A549 (cell line): ENCODE measurements at regions not wholly inside any gene's neighbourhood (a gene's known extent, or its start where the extent isn't known, plus 50 kb on each side); places are given as distances from the start of the nearest gene placed in this dataset.

ENCODE experiments used
- ATAC-seq, 2 experiments: fragments of 200-7000 bp in 1 of 2; fragments of >200 bp in 1 of 2; cut with Nextera tagmentation in 1 of 2; cut with Tn5 transposase in 1 of 2; 3 replicates each; pipeline versions ENCODE4 v1.8.0 to v1.9.1; 2018 to 2020; ENCODE audit warnings: mild to moderate bottlenecking in 1 of 2, moderate library complexity in 1 of 2
- CTCF ChIA-PET: fragments of 300-600 bp; sonication (Branson Sonifier 250); formaldehyde crosslinking; extraction: SDS; loops from one replicate; lab custom pipeline; 2021; ENCODE audit warnings: antibody characterized with exemption, inconsistent platforms; lab: Yijun Ruan, JAX
- POLR2A ChIA-PET: fragments of 350-600 bp; formaldehyde crosslinking; extraction: SDS; loops from one replicate; lab custom pipeline; 2021; ENCODE audit warnings: antibody characterized with exemption, inconsistent platforms; lab: Yijun Ruan, JAX
- DNase-seq, 2 experiments: peaks; one replicate each; pipeline versions ENCODE4 v3.0.0 to v3.0.0-alpha.2; 2011 to 2016; ENCODE audit warnings: low read depth in 1 of 2, low spot score in 1 of 2
- FAIRE-seq: peaks from 2 replicates; lab custom pipeline; 2011; peaks lifted over from hg19 to GRCh38; lab: Jason Lieb, UNC
- H3K27ac ChIP-seq, 2 experiments: fragments of >200 bp; sonication (Bioruptor Twin); formaldehyde crosslinking; 3 replicates each; pipeline ENCODE4 v1.5.1; 2016 to 2017
- H3K4me1 ChIP-seq: fragments of >200 bp; sonication (Bioruptor Twin); formaldehyde crosslinking; 3 replicates; pipeline ENCODE4 v1.6.1; 2016
- H3K4me2 ChIP-seq: fragments of >200 bp; sonication (Bioruptor Twin); formaldehyde crosslinking; 3 replicates; pipeline ENCODE4 v1.6.1; 2016
- H3K4me3 ChIP-seq: fragments of >200 bp; sonication (Bioruptor Twin); formaldehyde crosslinking; 3 replicates; pipeline ENCODE4 v1.5.1; 2016
- H3K9me3 ChIP-seq: fragments of >200 bp; sonication (Bioruptor Twin); formaldehyde crosslinking; 3 replicates; pipeline ENCODE4 v1.6.1; 2016
- CBX2 ChIP-seq: fragments of 200-600 bp; sonication (generic); IDR thresholded peaks from 2 replicates; pipeline ENCODE4 v1.6.1; 2016; ENCODE audit warnings: low read depth, mild to moderate bottlenecking, borderline replicate concordance
- CEBPB ChIP-seq, 2 experiments: fragments of >200 bp in 1 of 2; sonication (Bioruptor Twin) in 1 of 2; formaldehyde crosslinking in 1 of 2; IDR thresholded peaks; 2 replicates each; pipeline ENCODE4 v1.6.1; 2012 to 2016
- EHMT2 ChIP-seq: fragments of 200-600 bp; sonication (generic); IDR thresholded peaks from 2 replicates; pipeline ENCODE4 v1.6.1; 2016; ENCODE audit warnings: antibody characterized with exemption, low read depth, mild to moderate bottlenecking, moderate library complexity
- FOSB ChIP-seq: fragments of 250-450 bp; sonication (Bioruptor Pico); IDR thresholded peaks from 2 replicates; pipeline ENCODE4 v1.5.0; 2020; ENCODE audit warnings: mild to moderate bottlenecking, moderate library complexity
- FOSL2 ChIP-seq, 2 experiments: fragments of 450-650 bp in 1 of 2; fragments of >200 bp in 1 of 2; sonication (Bioruptor Twin) in 1 of 2; formaldehyde crosslinking; IDR thresholded peaks; 2 replicates each; pipeline versions ENCODE4 v1.5.0 to v1.6.1; 2016 to 2020; ENCODE audit warnings: mild to moderate bottlenecking in 1 of 2, moderate library complexity in 1 of 2
- GATA3 ChIP-seq: IDR thresholded peaks from 2 replicates; pipeline ENCODE4 v1.6.1; 2012; ENCODE audit warnings: borderline replicate concordance
- HOXB5 ChIP-seq: fragments of 250-450 bp; sonication (Bioruptor Pico); IDR thresholded peaks from 2 replicates; pipeline ENCODE4 v1.5.0; 2020; ENCODE audit warnings: mild to moderate bottlenecking, moderate library complexity
- JUN ChIP-seq, 2 experiments: fragments of >200 bp; sonication (Bioruptor Twin); formaldehyde crosslinking; IDR thresholded peaks; 2 replicates in 1 of 2; 3 replicates in 1 of 2; pipeline ENCODE4 v1.6.1; 2016 to 2017
- JUNB ChIP-seq: fragments of >200 bp; sonication (Bioruptor Twin); formaldehyde crosslinking; IDR thresholded peaks from 2 replicates; pipeline ENCODE4 v1.6.1; 2016
- MAFK ChIP-seq: fragments of 450-650 bp; IDR thresholded peaks from 2 replicates; pipeline ENCODE4 v1.6.1; 2014; ENCODE audit not compliant: partially characterized antibody
- NFE2L2 ChIP-seq: fragments of 150-350 bp; conservative IDR thresholded peaks from 2 replicates; pipeline ENCODE4 v1.6.1; 2014; ENCODE audit warnings: low read length
- NPAS2 ChIP-seq: fragments of 250-450 bp; sonication (Bioruptor Pico); IDR thresholded peaks from 2 replicates; pipeline ENCODE4 v1.8.0; 2022; ENCODE audit warnings: mild to moderate bottlenecking, moderate library complexity, borderline replicate concordance
- PHF8 ChIP-seq: fragments of 200-600 bp; sonication (generic); IDR thresholded peaks from 2 replicates; pipeline ENCODE4 v1.6.1; 2016; ENCODE audit warnings: low read depth, mild to moderate bottlenecking, antibody characterized with exemption, moderate library complexity, borderline replicate concordance
- POLR2A ChIP-seq: IDR thresholded peaks from 2 replicates; pipeline ENCODE4 v1.6.1; 2012; ENCODE audit warnings: mild to moderate bottlenecking, low read length
- SMC3 ChIP-seq: fragments of >200 bp; sonication (Bioruptor Twin); formaldehyde crosslinking; IDR thresholded peaks from 3 replicates; pipeline ENCODE4 v1.6.1; 2018; ENCODE audit warnings: inconsistent platforms
- SREBF2 ChIP-seq: fragments of 450-650 bp; IDR thresholded peaks from 2 replicates; pipeline ENCODE4 v1.6.1; 2014; ENCODE audit warnings: mild to moderate bottlenecking, moderate library complexity
- TP53 ChIP-seq: fragments of 250-450 bp; sonication (Bioruptor Pico); IDR thresholded peaks from 2 replicates; pipeline ENCODE4 v1.5.0; 2021; ENCODE audit warnings: mild to moderate bottlenecking, moderate library complexity
- ZC3H11A ChIP-seq: fragments of 450-650 bp; IDR thresholded peaks from 2 replicates; pipeline ENCODE4 v1.6.1; 2014; ENCODE audit warnings: antibody characterized with exemption, mild to moderate bottlenecking
- ZFP36 ChIP-seq: fragments of 450-650 bp; IDR thresholded peaks from 2 replicates; pipeline ENCODE4 v1.6.1; 2014; ENCODE audit warnings: borderline replicate concordance; ENCODE audit not compliant: partially characterized antibody
- WGBS: methylation state at CpG from one replicate; pipeline ENCODE4 v1.1.6; 2017; ENCODE audit errors: missing lambda C conversion rate; 5-methylcytosine and 5-hydroxymethylcytosine counted together
- TF ChIP-seq, protein P1 (sequence below): fragments of >200 bp; sonication (Bioruptor Twin); formaldehyde crosslinking; IDR thresholded peaks from 3 replicates; pipeline ENCODE4 v1.6.1; 2016
- TF ChIP-seq, protein P2 (sequence below): IDR thresholded peaks from 2 replicates; pipeline ENCODE4 v1.6.1; 2012; ENCODE audit warnings: low read depth, borderline replicate concordance
- TF ChIP-seq, protein P3 (sequence below): fragments of 250-450 bp; sonication (Bioruptor Pico); IDR thresholded peaks from 2 replicates; pipeline ENCODE4 v1.5.0; 2021; ENCODE audit warnings: mild to moderate bottlenecking, moderate library complexity, borderline replicate concordance
- TF ChIP-seq, protein P4 (sequence below): fragments of 150-350 bp; IDR thresholded peaks from 2 replicates; pipeline ENCODE4 v1.6.1; 2014; ENCODE audit warnings: low read depth, mild to moderate bottlenecking, low read length
- TF ChIP-seq, protein P5 (sequence below): fragments of 200-600 bp; sonication (generic); IDR thresholded peaks from 2 replicates; pipeline ENCODE4 v1.6.1; 2016; ENCODE audit warnings: antibody characterized with exemption, mild to moderate bottlenecking, moderate library complexity

DNA sequence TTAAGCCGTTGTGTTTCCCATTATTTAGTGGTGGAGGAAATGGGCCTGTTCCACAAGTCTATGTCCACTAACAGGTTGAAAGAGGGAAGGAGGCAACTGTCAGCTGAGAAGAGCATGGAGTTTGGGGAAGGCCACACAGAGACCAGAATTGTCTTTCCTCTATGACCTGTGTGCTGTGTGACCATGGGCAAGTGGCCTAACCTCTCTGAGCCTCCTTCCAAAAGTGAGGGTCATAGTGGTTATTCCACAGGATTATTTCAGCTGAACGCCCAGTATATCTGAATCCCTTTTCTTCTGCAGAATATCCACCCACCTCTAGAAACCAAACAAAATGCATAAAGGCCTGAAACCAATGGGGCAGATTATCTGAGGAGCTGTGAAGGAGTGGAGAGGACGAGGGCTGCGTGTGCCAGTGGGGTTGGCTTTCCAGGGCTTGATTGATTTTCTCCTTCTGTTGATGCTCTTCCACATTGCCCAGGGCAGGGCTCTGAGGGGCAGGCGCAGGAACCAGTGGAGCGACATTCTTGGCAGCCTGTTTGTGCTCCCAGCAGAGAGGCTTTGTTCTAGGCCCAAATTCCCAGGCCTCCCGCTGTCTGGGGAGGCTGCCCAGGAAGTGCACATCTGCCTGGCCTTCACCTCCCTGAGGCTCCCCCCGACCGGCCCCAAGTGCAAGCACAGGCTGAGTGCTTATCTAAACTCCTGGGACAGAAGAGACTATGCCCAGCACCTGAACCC, 452.7 kb downstream of the BCL11B start:
- Histone ChIP-seq H3K4me2 (no peak overlapping the region), H3K4me3 (no peak overlapping the region), H3K4me1 (no peaks in the 10 kb centered on the region), H3K27ac (no peak overlapping the region), H3K9me3 (no peaks in the 10 kb centered on the region)
- ATAC-seq (no peak), DNase-seq (no peak), FAIRE-seq (no peak)
- ChIA-PET CTCF (no interaction called here), POLR2A (no interaction called here)
- 33% methylated on average over 9 of the region's 9 CpGs for WGBS
- TF ChIP-seq POLR2A (no peak), EHMT2 (no peak), ZFP36 (peak; percentile 22)

DNA sequence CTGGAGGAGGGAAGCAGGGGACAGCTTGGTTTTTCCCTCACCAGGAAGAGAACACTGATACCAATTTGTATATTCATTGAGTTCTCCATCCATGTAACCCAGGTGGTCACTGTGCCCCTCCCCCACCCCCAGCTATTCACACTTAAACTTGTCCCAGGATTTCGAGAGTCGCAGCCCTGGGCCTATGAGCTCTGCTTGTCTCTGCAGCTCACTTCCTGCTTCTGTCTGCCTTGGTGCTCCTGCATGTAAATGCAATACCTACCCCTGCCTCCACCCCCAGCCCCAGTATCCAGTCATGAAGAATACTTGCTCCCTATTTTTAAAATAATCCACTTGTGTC, 452.2 kb downstream of the BCL11B start:
- CTCF ChIA-PET = no interaction called here
- 40% methylated on average over 1 of the region's 2 CpGs for WGBS
- TF ChIP-seq, protein P1, sequence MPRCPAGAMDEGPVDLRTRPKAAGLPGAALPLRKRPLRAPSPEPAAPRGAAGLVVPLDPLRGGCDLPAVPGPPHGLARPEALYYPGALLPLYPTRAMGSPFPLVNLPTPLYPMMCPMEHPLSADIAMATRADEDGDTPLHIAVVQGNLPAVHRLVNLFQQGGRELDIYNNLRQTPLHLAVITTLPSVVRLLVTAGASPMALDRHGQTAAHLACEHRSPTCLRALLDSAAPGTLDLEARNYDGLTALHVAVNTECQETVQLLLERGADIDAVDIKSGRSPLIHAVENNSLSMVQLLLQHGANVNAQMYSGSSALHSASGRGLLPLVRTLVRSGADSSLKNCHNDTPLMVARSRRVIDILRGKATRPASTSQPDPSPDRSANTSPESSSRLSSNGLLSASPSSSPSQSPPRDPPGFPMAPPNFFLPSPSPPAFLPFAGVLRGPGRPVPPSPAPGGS = no peak
- TF ChIP-seq JUNB = no peak
- TF ChIP-seq CBX2 = no peak
- no peak for TF ChIP-seq ZFP36
- no peak for TF ChIP-seq TP53 (CRISPR knock-in tag)
- no peak for TF ChIP-seq POLR2A
- TF ChIP-seq HOXB5 (CRISPR knock-in tag) = no peak
- TF ChIP-seq, protein P2, sequence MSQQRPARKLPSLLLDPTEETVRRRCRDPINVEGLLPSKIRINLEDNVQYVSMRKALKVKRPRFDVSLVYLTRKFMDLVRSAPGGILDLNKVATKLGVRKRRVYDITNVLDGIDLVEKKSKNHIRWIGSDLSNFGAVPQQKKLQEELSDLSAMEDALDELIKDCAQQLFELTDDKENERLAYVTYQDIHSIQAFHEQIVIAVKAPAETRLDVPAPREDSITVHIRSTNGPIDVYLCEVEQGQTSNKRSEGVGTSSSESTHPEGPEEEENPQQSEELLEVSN = no peak
- no peak for TF ChIP-seq CEBPB (IDR thresholded peaks at IDR 0.05)
- TF ChIP-seq FOSL2 (IDR thresholded peaks at IDR 0.05) = no peak
- no peak for TF ChIP-seq FOSL2 (CRISPR knock-in tag; IDR thresholded peaks at IDR 0.05)
- TF ChIP-seq NFE2L2 = no peak
- TF ChIP-seq, protein P3, sequence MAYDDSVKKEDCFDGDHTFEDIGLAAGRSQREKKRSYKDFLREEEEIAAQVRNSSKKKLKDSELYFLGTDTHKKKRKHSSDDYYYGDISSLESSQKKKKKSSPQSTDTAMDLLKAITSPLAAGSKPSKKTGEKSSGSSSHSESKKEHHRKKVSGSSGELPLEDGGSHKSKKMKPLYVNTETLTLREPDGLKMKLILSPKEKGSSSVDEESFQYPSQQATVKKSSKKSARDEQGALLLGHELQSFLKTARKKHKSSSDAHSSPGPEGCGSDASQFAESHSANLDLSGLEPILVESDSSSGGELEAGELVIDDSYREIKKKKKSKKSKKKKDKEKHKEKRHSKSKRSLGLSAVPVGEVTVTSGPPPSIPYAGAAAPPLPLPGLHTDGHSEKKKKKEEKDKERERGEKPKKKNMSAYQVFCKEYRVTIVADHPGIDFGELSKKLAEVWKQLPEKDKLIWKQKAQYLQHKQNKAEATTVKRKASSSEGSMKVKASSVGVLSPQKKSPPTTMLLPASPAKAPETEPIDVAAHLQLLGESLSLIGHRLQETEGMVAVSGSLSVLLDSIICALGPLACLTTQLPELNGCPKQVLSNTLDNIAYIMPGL = no peak
- no peak for TF ChIP-seq FOSB (CRISPR knock-in tag)
- no peak for TF ChIP-seq ZC3H11A
- no peak for TF ChIP-seq MAFK
- FAIRE-seq (no peak), ATAC-seq (no peak), DNase-seq (no peak)
- Histone ChIP-seq H3K4me3 (no peak overlapping the region), H3K27ac (no peak overlapping the region), H3K4me2 (no peak overlapping the region), H3K9me3 (no peaks in the 10 kb centered on the region), H3K4me1 (no peaks in the 10 kb centered on the region)
- POLR2A ChIA-PET = no interaction called here

DNA sequence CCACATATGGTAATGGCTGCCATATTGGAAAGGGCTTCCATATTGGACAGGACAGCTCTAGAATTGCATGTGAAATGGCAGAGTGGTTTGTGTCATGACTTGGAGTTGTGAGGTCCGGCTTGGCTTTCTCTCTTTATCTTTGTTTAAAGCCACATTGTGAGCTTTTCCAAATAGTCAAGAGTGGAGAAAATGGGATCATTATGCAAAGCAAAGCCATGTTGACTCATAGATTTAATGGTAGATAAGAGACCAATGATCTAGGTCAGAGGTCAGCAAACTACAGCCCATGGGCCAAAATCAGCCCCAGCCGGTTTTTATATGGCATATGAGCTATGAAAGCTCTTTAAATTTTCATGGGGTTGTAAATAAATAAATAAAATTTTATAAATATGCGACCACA, 449.1 kb downstream of the BCL11B start:
- CTCF ChIA-PET = interaction anchor here (1.2 kb wide), 1 partner anchor 15 kb away, joined by 3 read pairs; no protein-coding TSS in a partner anchor
- DNase-seq (no peak), FAIRE-seq (no peak), ATAC-seq (no peak)
- Histone ChIP-seq H3K4me3 (no peak overlapping the region), H3K4me1 (no peaks in the 10 kb centered on the region), H3K9me3 (no peaks in the 10 kb centered on the region), H3K27ac (no peak overlapping the region), H3K4me2 (no peak overlapping the region)
- WGBS = 6% methylated on average over 3 of the region's 3 CpGs
- POLR2A ChIA-PET = no interaction called here
- TF ChIP-seq NPAS2 (CRISPR knock-in tag) = no peak
- TF ChIP-seq, protein P3 = no peak
- TF ChIP-seq JUN (IDR thresholded peaks at IDR 0.05) = no peak
- TF ChIP-seq GATA3 = no peak
- TF ChIP-seq PHF8 = no peak
- no peak for TF ChIP-seq SREBF2
- no peak for TF ChIP-seq TP53 (CRISPR knock-in tag)
- TF ChIP-seq, protein P4, sequence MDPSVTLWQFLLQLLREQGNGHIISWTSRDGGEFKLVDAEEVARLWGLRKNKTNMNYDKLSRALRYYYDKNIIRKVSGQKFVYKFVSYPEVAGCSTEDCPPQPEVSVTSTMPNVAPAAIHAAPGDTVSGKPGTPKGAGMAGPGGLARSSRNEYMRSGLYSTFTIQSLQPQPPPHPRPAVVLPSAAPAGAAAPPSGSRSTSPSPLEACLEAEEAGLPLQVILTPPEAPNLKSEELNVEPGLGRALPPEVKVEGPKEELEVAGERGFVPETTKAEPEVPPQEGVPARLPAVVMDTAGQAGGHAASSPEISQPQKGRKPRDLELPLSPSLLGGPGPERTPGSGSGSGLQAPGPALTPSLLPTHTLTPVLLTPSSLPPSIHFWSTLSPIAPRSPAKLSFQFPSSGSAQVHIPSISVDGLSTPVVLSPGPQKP = no peak
- no peak for TF ChIP-seq SMC3
- TF ChIP-seq, protein P5, sequence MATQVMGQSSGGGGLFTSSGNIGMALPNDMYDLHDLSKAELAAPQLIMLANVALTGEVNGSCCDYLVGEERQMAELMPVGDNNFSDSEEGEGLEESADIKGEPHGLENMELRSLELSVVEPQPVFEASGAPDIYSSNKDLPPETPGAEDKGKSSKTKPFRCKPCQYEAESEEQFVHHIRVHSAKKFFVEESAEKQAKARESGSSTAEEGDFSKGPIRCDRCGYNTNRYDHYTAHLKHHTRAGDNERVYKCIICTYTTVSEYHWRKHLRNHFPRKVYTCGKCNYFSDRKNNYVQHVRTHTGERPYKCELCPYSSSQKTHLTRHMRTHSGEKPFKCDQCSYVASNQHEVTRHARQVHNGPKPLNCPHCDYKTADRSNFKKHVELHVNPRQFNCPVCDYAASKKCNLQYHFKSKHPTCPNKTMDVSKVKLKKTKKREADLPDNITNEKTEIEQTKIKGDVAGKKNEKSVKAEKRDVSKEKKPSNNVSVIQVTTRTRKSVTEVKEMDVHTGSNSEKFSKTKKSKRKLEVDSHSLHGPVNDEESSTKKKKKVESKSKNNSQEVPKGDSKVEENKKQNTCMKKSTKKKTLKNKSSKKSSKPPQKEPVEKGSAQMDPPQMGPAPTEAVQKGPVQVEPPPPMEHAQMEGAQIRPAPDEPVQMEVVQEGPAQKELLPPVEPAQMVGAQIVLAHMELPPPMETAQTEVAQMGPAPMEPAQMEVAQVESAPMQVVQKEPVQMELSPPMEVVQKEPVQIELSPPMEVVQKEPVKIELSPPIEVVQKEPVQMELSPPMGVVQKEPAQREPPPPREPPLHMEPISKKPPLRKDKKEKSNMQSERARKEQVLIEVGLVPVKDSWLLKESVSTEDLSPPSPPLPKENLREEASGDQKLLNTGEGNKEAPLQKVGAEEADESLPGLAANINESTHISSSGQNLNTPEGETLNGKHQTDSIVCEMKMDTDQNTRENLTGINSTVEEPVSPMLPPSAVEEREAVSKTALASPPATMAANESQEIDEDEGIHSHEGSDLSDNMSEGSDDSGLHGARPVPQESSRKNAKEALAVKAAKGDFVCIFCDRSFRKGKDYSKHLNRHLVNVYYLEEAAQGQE = no peak
- no peak for TF ChIP-seq JUNB
